ENCODE measurements at regions not wholly inside any gene's neighbourhood (a gene's known extent, or its start where the extent isn't known, plus 50 kb on each side); places are given as distances from the start of the nearest gene placed in this dataset.

DNA sequence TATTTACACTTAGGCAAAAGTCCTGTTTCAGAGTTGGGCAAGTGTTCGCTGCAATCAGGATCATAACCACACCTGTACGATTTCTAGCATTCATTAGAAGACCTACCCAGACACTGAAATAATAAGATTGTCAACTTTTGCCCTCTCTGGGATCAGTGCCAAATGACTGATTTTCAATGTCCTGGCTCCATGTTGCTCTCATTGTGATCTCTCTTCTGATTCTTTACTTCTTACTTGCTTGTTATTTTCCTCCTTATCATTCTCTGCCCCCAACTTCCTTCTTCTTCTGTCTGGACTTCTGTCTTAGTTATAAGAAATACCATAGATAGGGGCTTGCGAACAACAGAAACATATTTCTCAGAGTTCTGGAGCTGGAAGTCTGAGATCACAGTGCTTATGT lies 94.4 kb upstream of the BMP2 start:
- H4K20me1 ChIP-seq (ENCODE audit: low read depth, low read length), result no peaks in the 10 kb centered on the region
- H3K4me2 ChIP-seq (ENCODE audit: low read depth, low read length, poor library complexity, severe bottlenecking), result no peak overlapping the region
- H2AFZ ChIP-seq (ENCODE audit: low read depth, low read length, severe bottlenecking), result no peak overlapping the region
- no peaks in the 10 kb centered on the region for H3K27me3 ChIP-seq (ENCODE audit: low read length)
- no peaks in the 10 kb centered on the region for H3K9me2 ChIP-seq (replicated peaks; ENCODE audit: insufficient read depth, low read length)
- TF ChIP-seq, protein P1, sequence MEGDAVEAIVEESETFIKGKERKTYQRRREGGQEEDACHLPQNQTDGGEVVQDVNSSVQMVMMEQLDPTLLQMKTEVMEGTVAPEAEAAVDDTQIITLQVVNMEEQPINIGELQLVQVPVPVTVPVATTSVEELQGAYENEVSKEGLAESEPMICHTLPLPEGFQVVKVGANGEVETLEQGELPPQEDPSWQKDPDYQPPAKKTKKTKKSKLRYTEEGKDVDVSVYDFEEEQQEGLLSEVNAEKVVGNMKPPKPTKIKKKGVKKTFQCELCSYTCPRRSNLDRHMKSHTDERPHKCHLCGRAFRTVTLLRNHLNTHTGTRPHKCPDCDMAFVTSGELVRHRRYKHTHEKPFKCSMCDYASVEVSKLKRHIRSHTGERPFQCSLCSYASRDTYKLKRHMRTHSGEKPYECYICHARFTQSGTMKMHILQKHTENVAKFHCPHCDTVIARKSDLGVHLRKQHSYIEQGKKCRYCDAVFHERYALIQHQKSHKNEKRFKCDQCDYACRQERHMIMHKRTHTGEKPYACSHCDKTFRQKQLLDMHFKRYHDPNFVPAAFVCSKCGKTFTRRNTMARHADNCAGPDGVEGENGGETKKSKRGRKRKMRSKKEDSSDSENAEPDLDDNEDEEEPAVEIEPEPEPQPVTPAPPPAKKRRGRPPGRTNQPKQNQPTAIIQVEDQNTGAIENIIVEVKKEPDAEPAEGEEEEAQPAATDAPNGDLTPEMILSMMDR (IDR thresholded peaks at IDR 0.05; ENCODE audit: insufficient read depth, low read length, poor library complexity, severe bottlenecking), result no peak
- TF ChIP-seq EZH2phosphoT487 (conservative IDR thresholded peaks at IDR 0.05; ENCODE audit: low read length), result no peak
- no peaks in the 10 kb centered on the region for H3K9me3 ChIP-seq (ENCODE audit: insufficient read depth, low read length)
- H3K36me3 ChIP-seq (ENCODE audit: low read length), result no peaks in the 10 kb centered on the region
- H3K79me2 ChIP-seq (ENCODE audit: insufficient read depth, low read length), result no peaks in the 10 kb centered on the region
- no peaks in the 10 kb centered on the region for H3F3A ChIP-seq (ENCODE audit: insufficient read depth)
- no peak overlapping the region for H3K9ac ChIP-seq (ENCODE audit: low read length)
- no peak overlapping the region for H3K27ac ChIP-seq (ENCODE audit: low read depth, low read length)
- no peak overlapping the region for H3K4me3 ChIP-seq (ENCODE audit: insufficient read depth, low read length, poor library complexity, severe bottlenecking)

DNA sequence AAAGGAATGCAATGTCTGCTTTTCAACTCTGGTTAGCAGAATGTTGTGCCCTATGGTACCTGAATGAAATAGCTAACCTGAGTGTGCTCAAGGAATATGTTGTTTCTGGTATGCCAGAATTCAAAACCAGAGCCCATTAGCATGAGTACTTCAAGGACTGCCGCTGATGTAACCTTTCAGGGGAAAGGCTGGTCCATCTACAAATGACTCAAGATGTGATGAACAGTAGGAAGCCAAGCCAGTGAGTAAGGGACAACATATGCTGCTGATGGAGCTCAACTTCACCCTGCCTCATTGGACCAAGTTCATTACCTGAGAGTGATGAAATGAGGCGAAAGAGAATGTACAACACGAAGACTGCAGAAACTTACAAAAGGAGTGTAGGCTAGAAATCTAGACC lies 95.7 kb upstream of the BMP2 start:
- Histone ChIP-seq H3K27ac (ENCODE audit: low read depth, low read length) (no peak overlapping the region), H2AFZ (ENCODE audit: low read depth, low read length, severe bottlenecking) (no peak overlapping the region), H4K20me1 (ENCODE audit: low read depth, low read length) (no peaks in the 10 kb centered on the region), H3K9me2 (replicated peaks; ENCODE audit: insufficient read depth, low read length) (no peaks in the 10 kb centered on the region), H3F3A (ENCODE audit: insufficient read depth) (no peaks in the 10 kb centered on the region), H3K9ac (ENCODE audit: low read length) (no peak overlapping the region), H3K9me3 (ENCODE audit: insufficient read depth, low read length) (no peaks in the 10 kb centered on the region), H3K27me3 (ENCODE audit: low read length) (no peaks in the 10 kb centered on the region), H3K4me2 (ENCODE audit: low read depth, low read length, poor library complexity, severe bottlenecking) (no peak overlapping the region), H3K79me2 (ENCODE audit: insufficient read depth, low read length) (no peaks in the 10 kb centered on the region), H3K4me3 (ENCODE audit: insufficient read depth, low read length, poor library complexity, severe bottlenecking) (no peak overlapping the region), H3K36me3 (ENCODE audit: low read length) (no peaks in the 10 kb centered on the region)
- TF ChIP-seq, protein P1 (IDR thresholded peaks at IDR 0.05; ENCODE audit: insufficient read depth, low read length, poor library complexity, severe bottlenecking), result no peak
- TF ChIP-seq EZH2phosphoT487 (conservative IDR thresholded peaks at IDR 0.05; ENCODE audit: low read length), result no peak

DNA sequence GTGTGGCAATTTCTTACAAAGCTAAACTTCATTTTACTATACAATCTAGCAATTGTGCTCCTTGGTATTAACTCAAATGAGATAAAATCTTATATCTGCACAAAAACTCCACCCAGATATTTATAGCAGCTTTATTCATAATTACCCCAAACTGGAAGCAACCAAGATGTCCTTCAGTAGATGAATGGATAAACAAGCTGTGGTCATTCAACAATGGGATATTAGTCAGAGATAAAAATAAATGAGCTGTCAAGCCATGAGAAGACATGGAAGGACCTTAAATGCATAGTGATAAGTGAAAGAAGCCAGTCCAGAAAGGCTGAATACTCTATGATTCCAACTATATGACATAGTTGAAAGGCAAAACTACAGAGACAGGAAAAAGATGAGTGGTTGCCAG lies 98.9 kb upstream of the BMP2 start:
- H3K36me3 ChIP-seq (ENCODE audit: low read length), result no peaks in the 10 kb centered on the region
- H3K9me2 ChIP-seq (replicated peaks; ENCODE audit: insufficient read depth, low read length), result no peaks in the 10 kb centered on the region
- no peaks in the 10 kb centered on the region for H3K9me3 ChIP-seq (ENCODE audit: insufficient read depth, low read length)
- no peak overlapping the region for H3K27ac ChIP-seq (ENCODE audit: low read depth, low read length)
- H4K20me1 ChIP-seq (ENCODE audit: low read depth, low read length), result no peaks in the 10 kb centered on the region
- no peaks in the 10 kb centered on the region for H3K79me2 ChIP-seq (ENCODE audit: insufficient read depth, low read length)
- no peak overlapping the region for H3K4me2 ChIP-seq (ENCODE audit: low read depth, low read length, poor library complexity, severe bottlenecking)
- H3K9ac ChIP-seq (ENCODE audit: low read length), result no peak overlapping the region
- TF ChIP-seq EZH2phosphoT487 (conservative IDR thresholded peaks at IDR 0.05; ENCODE audit: low read length), result no peak
- TF ChIP-seq, protein P1 (IDR thresholded peaks at IDR 0.05; ENCODE audit: insufficient read depth, low read length, poor library complexity, severe bottlenecking), result no peak
- H3K27me3 ChIP-seq (ENCODE audit: low read length), result no peaks in the 10 kb centered on the region
- H3F3A ChIP-seq (ENCODE audit: insufficient read depth), result no peaks in the 10 kb centered on the region
- no peak overlapping the region for H3K4me3 ChIP-seq (ENCODE audit: insufficient read depth, low read length, poor library complexity, severe bottlenecking)
- H2AFZ ChIP-seq (ENCODE audit: low read depth, low read length, severe bottlenecking), result no peak overlapping the region

Data from SU-DHL-6 (cell line).